PC-3 (cell line): ENCODE measurements at regions not wholly inside any gene's neighbourhood (a gene's known extent, or its start where the extent isn't known, plus 50 kb on each side); places are given as distances from the start of the nearest gene placed in this dataset.

Experiments used
- ATAC-seq: fragments of 200-7000 bp; cut with Tn5 transposase; 2 replicates; pipeline ENCODE4 v1.9.1; 2020; ENCODE audit warnings: mild to moderate bottlenecking, moderate library complexity
- BruUV-seq: library from RNA; stranded (reverse); fragments of 400-500 nt; replicated peaks from 2 replicates; lab custom pipeline; 2021; lab: Mats Ljungman, UMichigan
- CTCF ChIA-PET: fragments of 300-600 bp; sonication (Branson Sonifier 250); formaldehyde crosslinking; loops from one replicate; lab custom pipeline; 2022; ENCODE audit warnings: antibody characterized with exemption; lab: Charles Lee
- POLR2A ChIA-PET: fragments of 300-600 bp; sonication (Branson Sonifier 250); formaldehyde crosslinking; loops from one replicate; lab custom pipeline; 2022; ENCODE audit warnings: antibody characterized with exemption; ENCODE audit not compliant: unreplicated experiment; lab: Charles Lee
- DNase-seq: peaks from one replicate; pipeline ENCODE4 v3.0.0-alpha.2; 2015
- H2AFZ ChIP-seq: fragments of 300-600 bp; sonication (generic); 2 replicates; pipeline ENCODE4 v1.6.0; 2016; ENCODE audit warnings: antibody characterized with exemption, low read length
- H3F3A ChIP-seq: fragments of 300-600 bp; sonication (generic); one replicate; pipeline ENCODE4 v1.6.0; 2017; ENCODE audit warnings: antibody characterized with exemption, low read length, control low read depth, mild to moderate bottlenecking; ENCODE audit not compliant: unreplicated experiment
- H3K27ac ChIP-seq: fragments of 300-600 bp; sonication (generic); 2 replicates; pipeline ENCODE4 v1.5.1; 2016; ENCODE audit warnings: mild to moderate bottlenecking, low read length
- H3K27me3 ChIP-seq: fragments of 300-600 bp; sonication (generic); 2 replicates; pipeline ENCODE4 v1.6.1; 2016; ENCODE audit warnings: low read length, mixed read lengths
- H3K36me3 ChIP-seq: fragments of 300-600 bp; sonication (generic); 2 replicates; pipeline ENCODE4 v1.6.1; 2016; ENCODE audit warnings: low read depth, mixed run types, low read length, mixed read lengths
- H3K4me1 ChIP-seq: fragments of 300-600 bp; sonication (generic); 2 replicates; pipeline ENCODE4 v1.5.1; 2016; ENCODE audit warnings: low read length; ENCODE audit not compliant: insufficient read depth
- H3K4me2 ChIP-seq: fragments of 300-600 bp; sonication (generic); 2 replicates; pipeline ENCODE4 v1.6.0; 2016; ENCODE audit warnings: low read length
- H3K4me3 ChIP-seq: fragments of 300-600 bp; sonication (generic); 2 replicates; pipeline ENCODE4 v1.5.1; 2016; ENCODE audit warnings: mild to moderate bottlenecking, low read length, mixed read lengths
- H3K79me2 ChIP-seq: fragments of 300-600 bp; sonication (generic); 2 replicates; pipeline ENCODE4 v1.6.1; 2017; ENCODE audit warnings: low read length, mixed read lengths
- H3K9ac ChIP-seq: fragments of 300-600 bp; sonication (generic); 2 replicates; pipeline ENCODE4 v1.6.0; 2016; ENCODE audit warnings: mild to moderate bottlenecking, low read length
- H3K9me2 ChIP-seq: fragments of 300-600 bp; sonication (generic); replicated peaks from 2 replicates; pipeline ENCODE4 v1.6.1; 2016; ENCODE audit warnings: mixed run types, low read length, mixed read lengths
- H3K9me3 ChIP-seq: fragments of 300-600 bp; sonication (generic); 2 replicates; pipeline ENCODE4 v1.6.1; 2016; ENCODE audit warnings: low read length, mixed read lengths
- H4K20me1 ChIP-seq: fragments of 300-600 bp; sonication (generic); 2 replicates; pipeline ENCODE4 v1.6.1; 2016; ENCODE audit warnings: low read length, mixed read lengths
- CTCF ChIP-seq: fragments of 300-600 bp; sonication (generic); conservative IDR thresholded peaks from 2 replicates; pipeline ENCODE4 v1.5.1; 2017; ENCODE audit warnings: antibody characterized with exemption, low read depth, mild to moderate bottlenecking, low read length
- EZH2 ChIP-seq: fragments of 300-600 bp; sonication (generic); IDR thresholded peaks from one replicate; pipeline ENCODE4 v1.6.1; 2017; ENCODE audit warnings: antibody characterized with exemption, mild to moderate bottlenecking, low read length; ENCODE audit not compliant: unreplicated experiment
- EZH2phosphoT487 ChIP-seq: fragments of 300-600 bp; sonication (generic); IDR thresholded peaks from 2 replicates; pipeline ENCODE4 v1.6.1; 2018; ENCODE audit warnings: mild to moderate bottlenecking, antibody characterized with exemption, low read length, borderline replicate concordance
- intact Hi-C: fragments of 100-400 bp; cut with micrococcal nuclease; formaldehyde crosslinking; loops from 2 replicates; pipeline ENCODE4 v1.9.0; 2023

GRCh38 chr6:72476646-72477045, 145.2 kb upstream of the KCNQ5 start:
- H3K9ac ChIP-seq, result no peak overlapping the region
- BruUV-seq, result no TSS peak
- no peaks in the 10 kb centered on the region for H3K36me3 ChIP-seq
- CTCF ChIA-PET, result no interaction called here
- no peak overlapping the region for H2AFZ ChIP-seq
- H3K27ac ChIP-seq, result no peak overlapping the region
- no peaks in the 10 kb centered on the region for H3K9me3 ChIP-seq
- no peak overlapping the region for H3K4me3 ChIP-seq
- no peak overlapping the region for H3K4me2 ChIP-seq
- H3K4me1 ChIP-seq, result no peaks in the 10 kb centered on the region
- ATAC-seq (no peak), DNase-seq (no peak)
- H3K9me2 ChIP-seq, result no peaks in the 10 kb centered on the region
- no peaks in the 10 kb centered on the region for H4K20me1 ChIP-seq
- no peaks in the 10 kb centered on the region for H3K27me3 ChIP-seq
- POLR2A ChIA-PET, result no interaction called here
- H3F3A ChIP-seq, result no peaks in the 10 kb centered on the region
- H3K79me2 ChIP-seq, result no peaks in the 10 kb centered on the region
- TF ChIP-seq EZH2phosphoT487 (no peak), EZH2 (no peak), CTCF (no peak)
- intact Hi-C loops, result no loop called here

DNA sequence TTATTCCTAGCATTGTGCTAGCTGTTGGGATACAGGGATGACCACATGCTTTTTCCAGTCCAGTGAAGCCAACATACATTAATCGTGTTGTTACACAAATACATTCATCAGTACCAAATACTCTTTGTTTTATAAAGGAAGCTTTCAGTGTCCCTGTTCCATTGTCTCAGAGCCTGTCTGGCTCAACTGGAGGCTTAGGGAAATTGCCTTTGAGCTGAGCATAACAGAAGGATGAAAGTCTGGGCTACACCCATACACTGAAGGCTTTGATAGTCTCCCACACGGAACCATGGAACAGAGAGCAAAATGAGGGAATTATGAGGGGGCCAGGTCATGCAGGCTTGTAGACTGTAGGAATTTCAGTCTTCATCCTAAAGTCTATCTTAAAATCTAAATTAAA, 126.4 kb upstream of the KCNQ5 start:
- no peak overlapping the region for H3K4me2 ChIP-seq
- DNase-seq (no peak), ATAC-seq (no peak)
- H3F3A ChIP-seq, result no peaks in the 10 kb centered on the region
- no peaks in the 10 kb centered on the region for H3K9me3 ChIP-seq
- no peaks in the 10 kb centered on the region for H4K20me1 ChIP-seq
- H3K36me3 ChIP-seq, result no peaks in the 10 kb centered on the region
- ChIA-PET POLR2A (no interaction called here), CTCF (no interaction called here)
- no peaks in the 10 kb centered on the region for H3K27me3 ChIP-seq
- TF ChIP-seq EZH2phosphoT487 (no peak), EZH2 (no peak), CTCF (no peak)
- H3K9me2 ChIP-seq, result no peaks in the 10 kb centered on the region
- no peak overlapping the region for H3K27ac ChIP-seq
- H3K9ac ChIP-seq, result no peak overlapping the region
- H3K4me1 ChIP-seq, result no peaks in the 10 kb centered on the region
- no peaks in the 10 kb centered on the region for H3K79me2 ChIP-seq
- no peak overlapping the region for H3K4me3 ChIP-seq
- H2AFZ ChIP-seq, result no peak overlapping the region
- no TSS peak for BruUV-seq
- intact Hi-C loops, result no loop called here

DNA sequence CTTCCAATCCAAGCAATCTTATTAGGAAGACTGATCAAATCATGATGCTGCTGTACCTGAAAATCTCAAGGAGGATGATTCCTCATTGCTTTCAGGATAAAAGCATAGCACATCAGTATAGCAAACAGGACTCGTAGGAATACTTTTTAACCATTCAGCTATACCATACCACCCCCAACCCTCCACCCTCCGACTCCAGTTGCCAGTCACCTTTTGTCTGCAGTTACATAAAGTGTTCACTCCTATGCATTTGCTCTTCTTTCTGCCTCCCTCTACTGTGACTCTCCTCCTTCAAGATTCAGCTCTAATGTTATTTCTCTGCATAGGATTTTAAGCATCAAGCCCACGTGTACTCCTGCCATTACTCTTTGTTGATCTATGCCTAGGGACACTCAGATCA, 124.7 kb upstream of the KCNQ5 start:
- no peaks in the 10 kb centered on the region for H3F3A ChIP-seq
- H3K4me3 ChIP-seq, result no peak overlapping the region
- no peaks in the 10 kb centered on the region for H3K9me2 ChIP-seq
- H3K9me3 ChIP-seq, result no peaks in the 10 kb centered on the region
- ChIA-PET CTCF (no interaction called here), POLR2A (no interaction called here)
- no peak overlapping the region for H2AFZ ChIP-seq
- no peaks in the 10 kb centered on the region for H4K20me1 ChIP-seq
- H3K79me2 ChIP-seq, result no peaks in the 10 kb centered on the region
- H3K36me3 ChIP-seq, result no peaks in the 10 kb centered on the region
- no peak for TF ChIP-seq EZH2
- no peak for TF ChIP-seq EZH2phosphoT487
- no peak for TF ChIP-seq CTCF
- DNase-seq (no peak), ATAC-seq (no peak)
- H3K4me2 ChIP-seq, result no peak overlapping the region
- H3K27me3 ChIP-seq, result no peaks in the 10 kb centered on the region
- H3K27ac ChIP-seq, result no peak overlapping the region
- BruUV-seq, result no TSS peak
- intact Hi-C loops, result no loop called here
- H3K9ac ChIP-seq, result no peak overlapping the region
- no peaks in the 10 kb centered on the region for H3K4me1 ChIP-seq
